MM.1S (cell line): ENCODE measurements at regions not wholly inside any gene's neighbourhood (a gene's known extent, or its start where the extent isn't known, plus 50 kb on each side); places are given as distances from the start of the nearest gene placed in this dataset.

Experiments
- EZH2 ChIP-seq: fragments of 300-600 bp; sonication (generic); optimal IDR thresholded peaks from 2 replicates; pipeline ENCODE3; 2017; ENCODE audit warnings: low read depth, mild to moderate bottlenecking, antibody characterized with exemption, low read length, mixed read lengths
- EZH2phosphoT487 ChIP-seq: fragments of 300-600 bp; sonication (generic); IDR thresholded peaks from 2 replicates; pipeline ENCODE4 v1.6.1; 2018; ENCODE audit warnings: antibody characterized with exemption, low read length
- TF ChIP-seq, protein P1 (sequence below): fragments of 300-600 bp; sonication (generic); IDR thresholded peaks from 2 replicates; pipeline ENCODE4 v1.5.1; 2016; ENCODE audit warnings: antibody characterized with exemption, low read length, mixed read lengths

DNA sequence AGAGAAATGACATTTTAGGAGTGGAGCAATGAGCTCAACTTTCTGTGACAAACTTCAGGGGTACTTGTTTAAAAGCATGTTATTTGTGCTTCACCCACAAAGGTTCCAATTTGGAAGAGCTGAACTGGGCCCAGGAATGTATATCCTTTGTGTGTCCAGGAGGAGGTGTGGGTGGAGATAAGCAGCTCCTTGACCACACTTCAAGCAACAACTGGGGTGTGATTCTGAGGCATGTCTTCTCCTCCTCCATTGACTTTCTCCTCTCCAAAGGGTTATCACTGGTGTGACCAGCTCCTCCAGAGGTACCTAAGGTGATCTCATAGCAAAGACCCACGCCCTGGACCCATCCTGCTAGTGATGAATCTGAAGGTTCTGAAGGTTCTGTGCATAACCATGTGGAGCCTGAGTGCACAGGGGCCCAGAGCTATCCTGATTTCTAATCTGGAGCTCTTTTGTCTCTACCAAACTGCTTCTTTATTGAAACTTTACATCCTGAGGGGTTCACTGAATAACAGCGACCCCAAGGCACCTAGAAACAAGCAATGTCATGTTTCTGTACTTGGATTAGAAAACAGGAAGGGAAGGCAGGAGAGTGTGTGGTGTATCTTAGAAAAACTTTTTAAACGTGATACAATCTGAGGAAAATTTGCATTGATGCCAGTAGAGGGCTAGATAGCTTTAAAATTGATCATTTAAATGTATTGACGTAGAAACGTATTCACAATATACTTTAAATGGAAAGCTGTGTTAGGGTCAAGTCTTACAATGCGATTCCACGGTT lies 60.9 kb upstream of the CD93 start:
- TF ChIP-seq, protein P1, sequence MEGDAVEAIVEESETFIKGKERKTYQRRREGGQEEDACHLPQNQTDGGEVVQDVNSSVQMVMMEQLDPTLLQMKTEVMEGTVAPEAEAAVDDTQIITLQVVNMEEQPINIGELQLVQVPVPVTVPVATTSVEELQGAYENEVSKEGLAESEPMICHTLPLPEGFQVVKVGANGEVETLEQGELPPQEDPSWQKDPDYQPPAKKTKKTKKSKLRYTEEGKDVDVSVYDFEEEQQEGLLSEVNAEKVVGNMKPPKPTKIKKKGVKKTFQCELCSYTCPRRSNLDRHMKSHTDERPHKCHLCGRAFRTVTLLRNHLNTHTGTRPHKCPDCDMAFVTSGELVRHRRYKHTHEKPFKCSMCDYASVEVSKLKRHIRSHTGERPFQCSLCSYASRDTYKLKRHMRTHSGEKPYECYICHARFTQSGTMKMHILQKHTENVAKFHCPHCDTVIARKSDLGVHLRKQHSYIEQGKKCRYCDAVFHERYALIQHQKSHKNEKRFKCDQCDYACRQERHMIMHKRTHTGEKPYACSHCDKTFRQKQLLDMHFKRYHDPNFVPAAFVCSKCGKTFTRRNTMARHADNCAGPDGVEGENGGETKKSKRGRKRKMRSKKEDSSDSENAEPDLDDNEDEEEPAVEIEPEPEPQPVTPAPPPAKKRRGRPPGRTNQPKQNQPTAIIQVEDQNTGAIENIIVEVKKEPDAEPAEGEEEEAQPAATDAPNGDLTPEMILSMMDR: no peak
- TF ChIP-seq EZH2 (no peak), EZH2phosphoT487 (no peak)
